Suppressor macrophage treated with lipopolysaccharide for 1 hour (primary cell): ENCODE measurements at regions not wholly inside any gene's neighbourhood (a gene's known extent, or its start where the extent isn't known, plus 50 kb on each side); places are given as distances from the start of the nearest gene placed in this dataset.
"Not testable (repeated sequence)": the region's sequence is repeated elsewhere in the genome, so short reads cannot be mapped to it uniquely, and the experiment has no call there.

Source experiments
- DNase-seq, 3 donors: peaks; one replicate each; pipeline ENCODE4 v3.0.0-alpha.2; 2020 to 2022

GRCh38 chr6:9361749-9362148, 926.4 kb upstream of the SLC35B3 start:
- no peak for DNase-seq

GRCh38 chr6:9360881-9361280, 925.5 kb upstream of the SLC35B3 start:
- no peak for DNase-seq

GRCh38 chr6:9347608-9348007, 912.3 kb upstream of the SLC35B3 start:
- DNase-seq, result no peak

- DNase-seq, result no peak
Observed at GRCh38 chr6:9346923-9347322, 911.6 kb upstream of the SLC35B3 start.

GRCh38 chr6:9335431-9335830, 900.1 kb upstream of the SLC35B3 start:
- peak in 1 of 3 donors; percentile 11 for DNase-seq

- peak in 1 of 3 donors; percentile 0 for DNase-seq
Observed at GRCh38 chr6:9334979-9335378, 899.6 kb upstream of the SLC35B3 start.

GRCh38 chr6:9332241-9332780, 897.0 kb upstream of the SLC35B3 start:
- DNase-seq, result no peak

- DNase-seq, result peak in 1 of 3 donors; percentile 0
Observed at GRCh38 chr6:9316831-9317230, 881.5 kb upstream of the SLC35B3 start.

GRCh38 chr6:9315966-9316650, 880.8 kb upstream of the SLC35B3 start:
- peak in 1 of 3 donors; percentile 8 for DNase-seq

GRCh38 chr6:9308284-9308683, 872.9 kb upstream of the SLC35B3 start:
- no peak for DNase-seq

- no peak for DNase-seq
Observed at GRCh38 chr6:9307786-9308185, 872.4 kb upstream of the SLC35B3 start.

GRCh38 chr6:9307187-9307586, 871.8 kb upstream of the SLC35B3 start:
- DNase-seq, result no peak

- DNase-seq, result no peak
Observed at GRCh38 chr6:9295644-9296043, 860.3 kb upstream of the SLC35B3 start.

- DNase-seq, result no peak
Observed at GRCh38 chr6:9292975-9293374, 857.6 kb upstream of the SLC35B3 start.

GRCh38 chr6:9290342-9290741, 855.0 kb upstream of the SLC35B3 start:
- DNase-seq, result not testable (repeated sequence)

GRCh38 chr6:9272671-9273070, 837.3 kb upstream of the SLC35B3 start:
- no peak for DNase-seq

- DNase-seq, result no peak
Observed at GRCh38 chr6:9266741-9267140, 831.4 kb upstream of the SLC35B3 start.

- no peak for DNase-seq
Observed at GRCh38 chr6:9257215-9257614, 821.9 kb upstream of the SLC35B3 start.

GRCh38 chr6:9254251-9254650, 818.9 kb upstream of the SLC35B3 start:
- DNase-seq, result no peak

GRCh38 chr6:9252799-9253198, 817.5 kb upstream of the SLC35B3 start:
- DNase-seq, result no peak

GRCh38 chr6:9250852-9251251, 815.5 kb upstream of the SLC35B3 start:
- no peak for DNase-seq

- DNase-seq, result no peak
Observed at GRCh38 chr6:9248133-9248532, 812.8 kb upstream of the SLC35B3 start.

- no peak for DNase-seq
Observed at GRCh38 chr6:9240861-9241260, 805.5 kb upstream of the SLC35B3 start.

- DNase-seq, result no peak
Observed at GRCh38 chr6:9236443-9236842, 801.1 kb upstream of the SLC35B3 start.

GRCh38 chr6:9233686-9234085, 798.3 kb upstream of the SLC35B3 start:
- DNase-seq, result no peak
